GM19467 (cell line): ENCODE measurements at regions not wholly inside any gene's neighbourhood (a gene's known extent, or its start where the extent isn't known, plus 50 kb on each side); places are given as distances from the start of the nearest gene placed in this dataset.

Experiments
- ATAC-seq: cut with Tn5 transposase; IDR thresholded peaks from one replicate; pipeline ENCODE4 v1.9.1; 2021; ENCODE audit warnings: mild to moderate bottlenecking, moderate library complexity; ENCODE audit not compliant: unreplicated experiment

DNA sequence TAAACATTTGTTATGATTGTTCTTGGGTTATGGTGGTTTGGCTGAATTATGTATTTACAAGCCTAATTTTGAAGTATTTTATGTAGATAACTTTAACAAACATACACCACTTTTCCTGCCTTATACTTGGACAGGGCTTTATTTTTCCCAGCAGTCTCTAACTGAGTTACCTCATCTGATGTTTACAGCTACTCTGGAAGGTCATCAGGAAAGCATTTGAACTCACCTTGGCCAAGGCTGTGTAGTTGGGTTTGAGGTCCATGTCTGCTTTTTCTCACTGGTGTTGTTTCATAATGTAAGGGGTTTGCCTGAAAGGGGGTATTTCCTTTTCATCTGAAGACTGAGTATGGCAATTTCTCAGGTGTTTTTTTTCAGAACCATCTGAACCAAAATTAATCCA lies 193.5 kb downstream of the RWDD3 start:
- no peak for ATAC-seq

DNA sequence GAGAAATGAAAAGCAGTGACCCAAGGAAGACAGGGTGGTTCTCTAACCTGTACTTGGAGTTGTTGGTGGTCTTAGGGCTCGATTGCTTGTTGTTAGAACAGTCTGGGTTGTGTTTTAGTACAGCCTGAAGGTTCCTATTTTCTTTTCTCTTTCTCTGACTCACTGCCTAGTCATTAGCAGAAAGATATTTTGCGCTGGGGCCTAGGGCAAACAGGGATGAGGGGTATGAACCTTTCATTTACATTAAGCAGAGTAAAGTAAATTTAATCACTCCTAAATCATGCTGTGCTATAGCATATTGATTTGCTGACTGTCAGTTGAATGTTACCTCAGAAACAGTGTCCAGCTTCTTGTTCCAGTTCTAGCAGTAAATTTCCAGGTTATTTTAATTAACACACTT lies 197.2 kb downstream of the RWDD3 start:
- ATAC-seq = no peak

DNA sequence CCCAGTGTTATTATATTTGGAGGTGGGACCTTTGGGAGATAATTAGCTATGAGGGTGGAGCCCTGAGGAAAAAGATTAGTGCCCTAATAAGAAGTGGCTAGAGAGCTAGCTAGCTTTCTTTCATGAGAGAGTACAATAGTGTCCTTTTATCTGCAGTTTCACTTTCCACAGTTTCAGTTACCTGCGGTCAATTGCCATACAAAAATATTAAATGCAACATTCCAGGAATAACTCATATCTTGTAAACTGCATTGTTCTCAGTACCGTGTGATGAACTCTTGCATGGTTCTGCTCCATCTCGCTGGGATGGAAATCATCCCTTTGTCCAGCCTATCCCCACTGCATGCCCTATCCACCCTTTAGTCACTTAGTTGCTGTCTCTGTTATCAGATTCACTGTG lies 201.6 kb downstream of the RWDD3 start:
- no peak for ATAC-seq

DNA sequence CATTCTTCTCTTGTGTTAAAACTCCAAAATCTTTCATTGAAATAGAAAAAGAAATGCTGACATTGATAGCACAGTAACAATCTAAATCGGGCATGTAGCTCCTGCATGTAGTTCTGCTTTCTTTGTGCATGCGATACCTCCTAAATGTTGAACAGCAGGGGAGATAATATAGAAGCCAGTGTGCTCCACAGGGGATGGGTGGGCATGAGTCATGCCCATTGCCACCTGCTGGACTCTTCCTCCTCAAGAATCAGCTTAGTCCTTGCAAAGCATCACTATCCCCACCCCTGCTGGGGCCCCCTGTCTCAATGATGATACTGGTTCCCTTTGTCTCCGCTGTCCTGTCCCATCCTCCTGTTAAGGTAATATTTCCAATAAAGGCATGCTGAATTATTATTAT lies 203.0 kb downstream of the RWDD3 start:
- ATAC-seq = no peak

DNA sequence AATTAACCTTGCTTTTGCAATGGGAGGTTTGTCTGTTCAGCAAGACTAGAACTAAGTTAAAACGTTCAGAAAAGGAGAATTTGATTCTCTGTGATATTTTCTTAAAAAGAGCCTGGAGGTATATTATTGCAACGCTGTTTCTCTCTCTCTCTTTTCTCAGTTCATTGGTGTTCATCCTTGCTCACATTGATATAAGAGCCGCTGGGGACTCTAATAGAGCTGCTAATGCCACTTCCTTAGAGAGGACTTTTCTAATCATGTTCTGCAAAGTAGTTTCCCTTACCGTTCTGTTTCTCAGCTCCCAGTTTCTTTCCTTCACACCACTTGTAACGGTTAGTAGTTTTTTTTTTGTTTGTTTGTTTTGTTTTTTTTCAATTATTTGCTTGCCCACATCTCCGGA lies 203.8 kb downstream of the RWDD3 start:
- ATAC-seq = no peak

DNA sequence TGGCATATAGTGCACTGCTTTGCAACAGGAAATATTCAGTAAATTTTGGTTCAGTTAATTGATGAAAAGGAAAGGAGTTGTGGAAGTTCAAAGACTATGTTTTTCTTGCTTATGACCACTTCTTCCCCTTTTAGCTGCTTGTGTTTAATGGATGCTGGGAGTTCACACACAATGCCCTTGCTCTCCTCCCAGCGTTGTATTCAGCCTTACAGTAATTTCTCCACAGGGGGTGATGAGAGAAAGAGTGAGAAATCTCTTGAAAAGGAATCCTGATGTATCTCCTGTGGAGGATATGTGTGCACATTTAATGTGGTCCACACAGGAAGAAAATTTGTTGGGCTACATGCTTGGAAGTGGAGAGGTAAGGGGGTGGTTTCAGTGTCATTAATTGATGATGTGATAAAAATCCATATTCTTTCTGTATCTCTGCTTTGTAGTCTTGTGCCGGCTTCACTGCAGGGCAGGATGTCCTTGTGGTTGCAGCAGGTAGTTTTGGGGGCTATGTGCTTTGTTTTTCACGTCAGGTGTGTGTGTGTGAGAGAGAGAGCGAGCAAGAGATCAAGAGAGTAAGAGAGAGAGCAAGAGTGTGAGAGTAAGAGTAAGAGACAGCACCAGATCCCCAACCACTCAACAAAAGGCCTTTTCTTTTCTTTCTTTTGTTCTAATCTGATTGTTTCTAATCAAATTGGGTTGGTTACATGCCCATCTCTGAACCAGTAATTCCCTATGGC lies 204.4 kb downstream of the RWDD3 start:
- no peak for ATAC-seq

DNA sequence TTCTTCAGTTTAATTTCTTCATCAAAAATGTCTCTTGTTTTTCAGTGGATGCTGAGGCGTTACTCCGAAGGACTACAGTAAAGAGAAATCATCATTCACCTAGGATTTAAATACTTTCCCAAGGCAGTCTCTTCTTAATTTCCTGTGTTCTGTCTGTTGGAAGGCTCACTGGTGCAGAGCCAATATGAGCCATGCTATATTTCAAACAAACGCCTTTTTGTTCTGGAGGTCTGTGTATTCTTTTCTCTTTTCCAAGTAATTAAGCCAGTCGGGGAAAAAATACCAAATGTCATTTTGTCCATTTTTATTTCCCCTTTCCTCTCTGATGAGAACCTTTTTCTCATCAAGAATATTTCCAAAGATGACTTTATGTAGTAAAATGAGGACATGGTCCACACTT lies 206.5 kb downstream of the RWDD3 start:
- no peak for ATAC-seq

DNA sequence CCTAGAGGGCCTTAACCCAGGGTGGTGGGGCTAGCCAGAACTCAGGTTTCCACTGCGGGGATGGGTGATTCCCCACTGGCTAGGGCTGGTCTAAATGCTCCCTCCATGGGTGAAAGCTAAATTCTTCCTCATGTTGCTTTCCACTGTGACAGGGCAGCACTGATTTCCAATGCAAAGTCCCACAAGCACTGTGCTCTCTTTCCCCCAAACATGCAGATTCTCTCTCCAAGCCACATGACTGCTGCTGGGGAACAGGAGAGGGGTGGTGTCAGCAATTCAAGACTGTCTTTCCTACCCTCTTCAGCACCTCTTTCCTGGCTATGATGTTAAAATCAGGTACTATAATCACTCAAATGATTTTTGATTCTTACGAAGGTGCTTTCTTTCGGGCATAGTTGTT lies 215.5 kb downstream of the RWDD3 start:
- no peak for ATAC-seq

DNA sequence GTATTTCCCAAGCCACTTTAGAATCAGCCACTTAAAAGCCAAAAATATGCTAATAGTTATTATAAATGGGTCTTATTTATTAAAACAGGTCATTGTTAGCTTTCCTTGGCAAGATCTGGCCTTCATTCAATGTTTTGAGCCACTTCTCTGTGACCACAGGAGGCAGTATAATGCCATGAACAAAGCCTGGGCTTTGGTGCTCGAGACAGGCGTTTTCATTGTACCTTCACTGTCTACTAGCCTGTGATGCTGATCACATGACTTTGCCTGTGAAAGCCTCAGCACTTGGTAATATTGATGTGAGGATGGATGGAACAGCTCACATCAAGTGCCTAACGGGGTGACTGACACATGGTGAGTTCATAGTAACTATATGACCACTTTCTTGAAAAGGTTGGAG lies 217.0 kb downstream of the RWDD3 start:
- no peak for ATAC-seq

DNA sequence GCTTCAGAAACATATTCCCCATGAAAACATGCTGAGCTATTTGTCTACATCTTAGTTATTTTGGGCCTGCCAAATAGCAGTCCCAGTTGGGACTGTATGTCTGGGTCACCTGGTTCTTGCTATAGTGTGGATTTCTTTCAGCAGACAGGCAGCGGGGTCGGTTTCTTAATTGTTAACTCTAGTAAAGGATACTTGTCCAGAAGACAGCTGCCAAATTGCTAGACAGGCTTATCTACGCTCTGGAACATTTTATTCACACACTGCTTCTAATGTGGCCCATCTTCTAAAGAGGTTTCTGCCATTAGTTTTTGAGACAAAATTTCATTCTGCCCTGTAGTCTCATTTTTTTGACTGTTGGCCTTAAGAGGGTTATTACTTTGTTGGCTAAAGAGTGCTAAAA lies 217.9 kb downstream of the RWDD3 start:
- ATAC-seq = no peak

DNA sequence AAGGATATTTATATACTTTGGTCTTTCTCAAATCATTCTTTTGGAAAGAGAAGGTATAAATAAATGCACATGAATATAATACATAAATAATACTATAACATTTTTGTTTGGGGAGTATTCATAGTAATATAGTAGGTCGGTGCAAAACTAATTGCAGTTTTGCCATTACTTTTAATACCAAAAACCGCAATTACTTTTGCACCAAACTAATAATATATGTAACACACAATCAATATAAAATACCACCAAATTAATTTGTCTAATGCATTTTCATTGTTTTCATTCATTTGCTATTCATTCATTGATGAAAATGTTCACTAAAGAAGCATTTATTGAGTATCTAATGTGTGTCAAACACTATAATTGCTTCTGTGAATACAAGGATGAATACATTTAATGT lies 219.0 kb downstream of the RWDD3 start:
- no peak for ATAC-seq

DNA sequence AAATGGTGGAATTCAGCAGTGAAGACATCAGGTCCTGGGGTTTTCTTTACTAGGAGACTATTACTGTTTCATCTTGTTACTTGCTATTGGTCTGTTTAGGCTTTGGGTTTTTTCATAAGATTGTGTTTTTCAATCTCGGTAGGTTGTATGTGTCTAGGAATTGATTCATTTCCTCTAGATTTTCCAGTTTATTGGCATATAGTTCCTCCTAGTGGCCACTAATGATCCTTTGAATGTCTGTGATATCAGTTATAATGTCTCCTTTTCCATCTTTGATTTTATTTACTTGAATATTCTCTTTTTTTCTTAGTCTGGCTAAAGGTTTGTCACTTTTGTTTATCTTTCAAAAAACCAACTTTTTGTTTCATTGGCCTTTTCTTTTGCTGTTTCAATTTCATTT lies 233.0 kb downstream of the RWDD3 start:
- ATAC-seq = no peak

DNA sequence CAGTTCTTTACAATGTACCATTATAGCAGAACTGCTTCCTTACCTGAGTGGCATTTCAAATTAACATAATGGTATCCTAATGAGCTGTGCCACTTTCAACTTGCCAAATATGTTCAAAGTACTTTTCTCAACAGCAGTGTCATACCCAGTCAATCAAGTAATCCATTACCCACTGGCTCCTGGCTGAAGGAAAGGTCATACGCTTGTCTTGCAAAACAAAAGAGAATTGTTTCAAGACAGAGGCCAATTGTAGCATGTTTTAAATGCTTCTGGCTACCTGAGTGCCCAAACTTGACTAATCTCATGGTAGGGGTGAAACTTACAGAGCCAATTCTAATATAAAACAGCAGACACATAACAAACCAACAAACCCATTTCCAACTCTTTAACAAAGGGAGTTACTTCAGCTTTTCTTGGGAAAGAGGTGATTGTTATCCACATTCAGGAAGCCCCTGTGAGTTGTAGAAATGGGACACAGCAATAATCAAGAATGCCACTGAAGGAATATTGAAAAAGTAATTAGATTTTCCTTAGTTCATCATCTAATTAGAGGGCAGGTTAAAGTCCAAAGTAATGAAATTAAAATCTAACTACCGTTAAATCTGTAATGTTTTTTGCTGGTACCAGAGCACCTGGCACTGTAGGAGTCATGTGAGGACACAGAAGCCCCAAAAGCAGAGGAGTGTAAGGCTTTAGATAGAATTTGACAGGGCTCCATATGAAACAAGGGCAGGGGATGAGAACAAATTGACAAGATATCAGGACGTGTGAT lies 241.9 kb downstream of the RWDD3 start:
- no peak for ATAC-seq

DNA sequence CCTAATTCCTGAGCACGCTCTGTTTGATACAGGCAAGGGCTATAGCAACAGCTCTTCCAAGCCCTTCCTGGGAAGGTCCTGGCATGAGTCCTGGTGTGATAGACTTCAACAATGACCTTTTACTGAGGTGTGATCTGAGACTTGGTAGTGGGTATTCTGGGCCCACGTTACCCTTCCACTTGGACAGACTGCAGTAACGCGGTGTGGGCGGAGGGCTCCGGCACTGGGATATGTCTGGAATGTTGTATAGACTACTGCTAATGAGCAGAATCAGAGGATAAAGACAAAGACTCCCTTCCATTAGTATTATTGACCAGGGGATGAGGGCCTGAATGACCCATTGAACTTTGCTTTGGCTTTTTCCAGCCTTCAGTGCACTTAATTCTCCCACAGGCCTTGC lies 262.3 kb downstream of the RWDD3 start:
- no peak for ATAC-seq

DNA sequence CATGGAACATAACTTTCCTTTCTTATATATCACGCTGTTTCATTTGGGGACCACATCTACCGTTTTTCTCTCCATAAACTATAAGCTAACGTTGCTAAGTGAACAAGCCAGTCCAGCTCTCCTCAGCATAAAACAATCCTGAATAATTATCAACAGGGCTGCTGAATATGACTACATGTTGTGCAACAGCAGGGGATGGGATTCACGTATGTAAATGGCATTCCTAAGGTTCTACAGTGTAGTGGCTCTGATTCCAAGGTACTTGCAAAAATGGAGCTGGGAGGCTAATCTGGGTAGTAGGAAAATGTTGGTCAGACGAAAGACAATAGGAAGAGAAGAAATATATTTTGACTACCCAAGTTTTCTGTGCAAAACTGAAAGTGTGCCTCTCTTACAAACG lies 262.8 kb downstream of the RWDD3 start:
- no peak for ATAC-seq

DNA sequence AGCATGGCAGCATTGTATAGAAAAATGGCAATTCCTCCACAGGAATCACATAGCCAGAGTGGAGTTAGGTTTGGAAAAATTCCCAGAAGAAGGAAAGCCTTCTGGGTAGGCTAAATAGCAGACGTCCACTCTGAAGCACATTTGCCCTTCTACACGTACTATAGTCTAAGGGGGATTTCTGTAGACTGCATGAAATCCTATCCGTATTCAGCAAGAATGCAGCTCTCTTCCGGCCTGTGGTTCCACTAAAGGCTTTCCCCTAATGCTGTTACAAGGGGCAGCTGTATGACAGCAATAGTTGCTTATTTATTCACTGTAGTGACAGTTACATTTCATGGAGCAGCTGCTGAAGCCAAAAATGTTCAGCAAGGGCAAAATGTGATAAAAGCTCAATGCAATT lies 263.6 kb downstream of the RWDD3 start:
- no peak for ATAC-seq

DNA sequence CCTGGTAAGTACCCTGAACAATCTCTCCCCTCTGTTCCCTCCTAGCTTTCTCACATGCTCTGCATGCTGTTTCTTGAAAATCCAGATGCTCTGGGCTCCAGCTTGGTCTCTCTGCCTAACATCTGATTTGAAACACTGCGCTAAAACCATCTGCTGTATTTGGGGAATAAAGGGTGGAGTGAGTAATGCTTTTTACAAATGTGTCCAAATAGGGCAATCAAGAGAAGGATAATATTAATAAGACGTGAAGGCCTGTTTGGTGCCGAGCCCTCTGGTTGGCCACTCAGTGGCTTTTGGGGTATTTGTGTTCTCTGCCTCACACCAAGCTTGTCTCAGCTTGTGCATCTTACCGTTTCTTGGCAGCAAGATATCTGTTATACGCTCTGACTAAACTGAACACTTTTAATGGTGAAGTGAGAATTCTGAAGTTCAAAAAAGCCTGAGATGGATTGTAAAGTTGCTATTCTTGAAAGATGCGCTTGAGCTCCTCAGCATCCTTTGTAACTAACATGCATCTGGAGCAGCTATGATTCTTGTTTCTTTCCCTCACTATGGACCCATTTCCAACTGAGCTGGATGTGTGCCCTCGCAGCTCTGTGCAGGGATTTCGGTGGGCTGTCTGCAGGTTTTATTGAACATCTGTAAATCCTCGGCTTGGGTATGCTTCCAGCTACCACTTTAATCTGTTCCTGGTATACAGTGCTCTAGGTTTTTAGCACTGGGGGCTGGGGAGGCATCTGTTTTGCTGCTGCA lies 269.4 kb downstream of the RWDD3 start:
- no peak for ATAC-seq

DNA sequence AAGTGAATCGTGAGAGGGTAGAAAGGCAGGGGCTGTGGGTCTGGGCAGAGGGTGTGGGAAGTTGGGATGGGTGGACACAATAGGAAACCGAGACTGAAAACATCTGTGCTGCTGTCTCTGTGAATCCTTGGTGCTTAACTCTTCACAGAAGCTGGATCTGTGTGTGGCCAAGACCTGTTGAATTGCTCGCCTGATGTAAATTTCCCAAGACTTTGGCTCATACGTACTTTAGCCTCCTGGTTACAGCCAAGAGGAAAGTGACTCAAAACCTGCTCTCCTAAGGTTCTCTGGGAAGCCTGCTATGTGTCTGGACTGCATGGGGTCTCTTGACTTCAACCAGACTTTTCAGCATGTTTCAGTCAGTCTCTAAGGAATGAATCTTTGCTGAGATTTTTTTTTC lies 270.3 kb downstream of the RWDD3 start:
- ATAC-seq = no peak

DNA sequence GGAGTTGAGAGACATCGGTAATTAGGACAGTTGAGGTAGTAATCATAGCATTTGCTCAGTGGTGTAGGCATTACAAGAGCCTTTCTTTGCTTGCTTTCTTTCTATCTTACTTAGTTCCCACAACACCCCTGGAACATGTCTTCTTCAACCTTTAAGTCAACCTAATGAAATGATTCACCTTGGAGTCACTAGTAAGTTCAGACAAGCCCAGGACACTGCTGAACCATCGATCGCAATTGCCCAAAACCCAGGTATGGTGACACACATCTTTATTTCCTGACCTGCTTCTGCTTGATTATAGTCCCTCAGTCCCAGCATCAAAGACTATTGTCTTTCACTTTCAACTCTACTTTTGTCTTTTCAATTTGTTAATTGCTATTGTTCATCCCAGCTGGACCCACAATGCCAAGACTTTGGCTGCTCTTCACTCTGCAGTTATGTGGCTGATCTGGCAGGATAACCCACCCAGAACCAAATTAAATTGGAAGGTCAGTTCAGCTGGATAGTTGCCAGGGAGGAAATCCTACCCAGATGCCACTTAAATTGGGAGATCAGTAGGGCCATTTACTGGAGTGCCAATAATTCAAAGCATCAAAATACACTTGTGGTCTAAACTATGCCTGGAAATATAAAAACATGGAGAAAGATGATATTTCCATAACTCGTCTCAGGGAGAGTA lies 272.9 kb downstream of the RWDD3 start:
- no peak for ATAC-seq

DNA sequence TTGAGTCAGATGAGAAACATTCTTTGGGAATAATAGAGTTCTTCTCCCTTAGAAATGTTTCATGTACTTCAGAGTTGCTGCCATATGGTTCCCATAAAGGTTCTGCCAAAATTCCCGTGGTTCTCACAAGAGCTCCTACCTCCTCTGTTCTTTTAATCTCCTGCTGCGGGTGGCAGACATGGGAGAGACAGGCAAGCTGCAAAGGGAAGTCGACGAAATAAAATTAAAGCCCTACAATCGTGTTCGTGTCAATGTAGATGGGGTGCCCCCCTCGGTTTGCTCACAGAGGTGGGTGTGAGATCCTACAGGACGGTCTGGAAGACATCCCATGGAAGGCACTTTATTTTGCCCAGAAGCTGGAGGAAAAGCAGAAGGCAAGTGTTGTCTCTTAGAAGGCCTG lies 276.0 kb downstream of the RWDD3 start:
- ATAC-seq = no peak

DNA sequence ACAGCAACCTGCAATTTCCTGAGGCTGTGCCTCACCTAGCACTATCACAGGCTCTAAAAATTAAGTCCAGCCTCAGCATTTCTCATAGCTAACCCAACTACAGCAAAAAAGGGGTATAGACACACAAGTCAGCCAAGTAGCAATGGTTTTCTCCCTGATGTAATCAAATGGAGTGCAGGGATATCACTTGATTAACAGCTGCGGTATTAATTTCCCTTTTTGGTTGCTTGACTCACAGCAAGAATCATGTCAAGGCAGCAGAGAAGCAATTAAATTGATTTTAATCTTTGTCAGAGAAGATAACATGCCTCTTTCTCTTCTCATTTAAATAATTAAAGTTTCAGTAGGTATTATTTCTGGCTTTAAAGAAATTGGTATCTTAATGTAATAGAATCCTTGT lies 278.9 kb downstream of the RWDD3 start:
- no peak for ATAC-seq
